Eye (tissue), 1 donor: ENCODE measurements at regions not wholly inside any gene's neighbourhood (a gene's known extent, or its start where the extent isn't known, plus 50 kb on each side); places are given as distances from the start of the nearest gene placed in this dataset.

Source experiments
- DNase-seq: peaks from one replicate; pipeline ENCODE4 v3.0.0-alpha.2; 2015

DNA sequence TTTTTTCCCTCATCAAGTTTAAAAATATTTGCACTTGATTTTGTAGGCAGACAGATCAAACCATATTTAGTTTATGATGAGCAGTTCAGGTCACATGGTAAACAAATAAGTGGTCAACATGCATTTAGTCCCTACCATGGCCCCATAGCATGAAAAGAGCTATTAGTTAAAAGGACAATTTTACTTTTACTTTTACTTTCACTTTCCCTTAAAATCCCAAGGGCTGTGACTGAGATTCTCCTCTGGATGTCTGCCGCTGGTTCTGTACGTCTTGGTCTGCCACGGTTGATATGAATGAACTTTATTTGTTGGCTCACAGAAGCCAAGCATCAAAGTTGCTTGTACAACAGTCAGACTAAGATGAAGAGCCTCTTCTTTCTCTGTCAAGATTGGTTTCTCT is 626.2 kb upstream of the CDH7 start:
- DNase-seq, result no peak

DNA sequence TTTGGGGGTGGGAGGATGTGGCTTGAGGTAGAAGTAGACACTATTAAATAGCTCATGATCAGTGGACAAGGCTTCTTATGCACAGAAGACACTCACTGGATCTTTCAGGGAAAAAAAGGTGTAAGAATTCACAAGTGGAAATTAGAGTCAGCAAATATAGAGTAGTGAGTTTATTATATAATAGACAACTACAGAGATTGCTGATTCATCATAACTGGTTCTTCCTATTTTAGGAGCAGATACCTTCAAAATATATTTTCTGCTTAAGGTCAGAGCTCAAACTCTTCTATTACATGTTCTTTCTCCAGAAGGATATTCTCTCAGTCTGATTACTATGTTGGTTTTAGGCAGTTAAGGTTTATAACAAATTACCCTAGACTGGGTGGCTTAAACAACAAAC is 646.9 kb upstream of the CDH7 start:
- no peak for DNase-seq

DNA sequence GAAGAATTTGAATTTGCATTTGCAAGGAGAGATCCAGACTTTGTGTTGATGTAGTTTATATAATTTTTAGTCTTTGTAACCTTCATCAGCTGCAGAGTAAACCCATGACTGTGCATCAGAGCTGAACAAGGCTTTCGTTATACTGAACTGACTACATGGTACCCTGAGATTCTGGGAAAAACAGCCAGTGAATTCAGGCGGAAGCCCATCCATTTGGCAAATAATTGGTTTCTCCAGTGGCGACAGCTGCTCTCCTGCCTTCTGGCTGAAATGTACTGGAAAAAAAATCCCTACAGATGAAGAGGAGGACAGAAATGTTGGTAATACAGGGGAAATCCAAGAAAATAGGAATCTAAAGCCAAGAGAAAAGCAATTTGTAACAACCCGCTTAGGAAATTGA is 657.5 kb upstream of the CDH7 start:
- peak; percentile 85 for DNase-seq

DNA sequence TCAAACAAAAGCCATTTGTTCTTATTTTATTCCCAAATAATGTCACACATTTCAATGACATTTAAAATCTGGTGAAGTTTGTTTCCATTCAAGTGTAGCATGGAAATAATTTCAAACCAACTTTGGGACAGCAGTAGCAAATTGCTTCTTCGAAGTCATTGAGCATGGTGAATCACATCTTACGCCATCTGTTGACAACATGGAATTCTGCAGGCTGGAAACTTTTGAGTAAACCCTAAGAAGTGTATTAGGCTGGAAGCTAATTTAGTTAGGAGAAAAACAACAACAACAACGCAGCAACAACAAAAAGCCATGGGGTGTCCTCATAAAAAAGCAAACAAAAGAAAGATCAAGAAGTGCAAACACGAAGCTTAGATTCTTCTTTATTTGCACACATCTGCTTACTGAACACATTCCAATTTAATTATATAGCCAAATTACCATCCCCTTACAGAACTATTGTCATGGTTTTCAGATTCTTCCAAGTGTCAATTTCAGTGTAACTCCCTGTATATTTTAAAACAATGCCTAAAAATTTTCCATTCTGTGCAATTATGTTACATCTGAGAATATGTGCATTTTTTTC is 659.0 kb upstream of the CDH7 start:
- DNase-seq, result peak; percentile 48

DNA sequence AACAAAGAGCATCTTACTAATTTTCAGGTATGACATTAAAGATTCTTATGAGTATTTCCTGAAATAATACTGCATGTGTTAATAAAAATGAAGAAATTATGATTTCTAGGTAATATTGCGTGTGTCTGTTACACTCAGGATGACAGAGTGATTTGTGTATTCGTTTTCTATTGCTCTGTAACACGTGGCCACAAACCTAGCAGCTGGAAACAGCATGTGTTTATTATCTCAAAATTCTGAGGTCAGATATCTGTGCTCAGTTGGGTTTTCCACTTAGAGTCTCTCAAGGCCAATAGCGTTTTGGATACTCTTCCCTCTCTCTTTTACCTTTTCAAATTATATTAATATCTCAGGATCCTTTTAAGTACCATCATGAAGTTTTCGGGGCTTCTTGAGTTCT is 667.9 kb upstream of the CDH7 start:
- no peak for DNase-seq

DNA sequence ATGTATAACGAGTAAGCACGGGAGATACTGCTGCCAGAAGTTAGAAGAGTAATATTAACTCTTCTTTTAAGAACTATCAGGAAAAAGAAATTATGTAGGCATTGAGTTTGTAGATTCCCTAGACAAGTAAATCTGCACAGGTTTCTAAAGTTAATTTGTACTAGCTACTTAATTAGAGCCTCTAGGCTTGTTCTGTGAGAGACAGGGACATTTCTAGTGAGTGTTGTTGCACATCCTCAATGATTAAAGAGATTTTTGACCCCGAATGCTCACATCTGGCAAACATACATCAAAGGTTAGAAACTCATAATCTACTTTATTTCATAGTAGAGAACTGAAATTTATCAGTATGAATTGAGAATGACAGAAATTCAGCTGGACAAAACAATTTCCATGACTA is 669.0 kb upstream of the CDH7 start:
- DNase-seq, result no peak

DNA sequence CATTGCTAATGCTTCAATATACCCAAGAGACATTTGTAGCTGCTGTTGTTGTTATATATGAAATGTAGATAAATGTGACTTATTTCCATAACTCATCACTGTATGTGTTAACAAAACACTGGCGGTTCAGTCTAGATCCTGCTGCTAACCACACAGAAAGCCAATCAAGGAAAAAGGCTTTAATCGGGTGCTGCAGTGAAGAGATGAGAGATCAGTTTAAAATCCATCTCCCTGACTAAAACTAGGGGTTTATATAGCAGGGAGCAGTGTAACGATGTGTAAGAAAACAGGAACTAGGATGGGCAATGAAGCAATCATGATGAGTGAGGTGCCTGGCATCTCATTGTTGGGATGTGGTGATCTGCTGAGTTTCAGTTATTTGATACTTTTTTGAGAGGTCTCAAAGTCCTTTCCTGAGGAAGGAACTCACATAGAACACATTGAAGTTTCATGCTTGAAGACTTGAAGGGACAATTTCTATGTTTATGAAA is 677.7 kb upstream of the CDH7 start:
- DNase-seq, result no peak

DNA sequence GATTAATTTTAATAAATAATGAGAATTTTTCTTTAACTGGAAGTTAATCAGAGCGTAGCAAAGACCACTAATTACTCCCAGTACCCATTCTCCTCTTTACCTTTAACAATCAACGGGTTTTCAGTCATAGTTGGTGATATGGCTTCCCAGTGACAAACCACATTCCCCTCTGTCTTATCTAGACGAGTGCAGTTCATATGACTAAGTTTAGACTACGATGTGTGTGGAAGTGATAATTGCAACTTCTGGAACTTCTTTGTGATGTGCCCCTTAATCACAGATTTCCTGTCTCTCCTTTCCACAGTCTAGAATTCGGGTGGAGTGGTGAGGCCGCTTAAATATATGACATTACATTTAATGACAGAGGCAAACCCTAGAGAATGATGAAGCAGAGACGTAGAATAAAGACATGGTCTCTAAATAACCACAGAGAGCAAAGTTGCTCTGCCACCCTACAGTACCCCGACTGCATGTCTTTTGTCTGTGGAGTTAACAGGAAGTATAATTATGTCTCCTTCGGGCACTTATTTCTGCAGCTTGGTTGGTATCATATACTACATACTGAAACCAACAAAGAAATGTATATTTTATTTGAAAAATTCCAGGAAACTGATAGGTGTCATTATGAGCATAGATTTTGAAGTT is 693.3 kb upstream of the CDH7 start:
- DNase-seq, result no peak

DNA sequence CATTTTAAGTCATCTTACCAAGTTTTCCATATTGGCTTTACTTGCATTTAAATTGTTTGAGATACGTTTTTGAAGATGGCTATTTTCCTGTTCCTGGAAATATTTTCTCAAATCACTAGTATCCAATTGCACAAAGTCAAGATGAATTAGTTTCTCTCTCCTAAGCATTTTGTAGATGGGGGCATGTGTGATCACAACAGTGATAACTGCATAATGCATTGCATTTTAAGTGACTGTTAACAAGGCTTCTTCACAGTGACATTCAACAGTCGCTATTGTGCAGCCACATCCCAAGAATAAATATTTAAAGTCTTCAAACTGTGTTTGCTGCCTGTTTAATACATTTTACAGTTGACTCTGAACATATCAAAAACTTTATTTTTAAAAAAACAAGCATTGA is 694.2 kb upstream of the CDH7 start:
- no peak for DNase-seq

DNA sequence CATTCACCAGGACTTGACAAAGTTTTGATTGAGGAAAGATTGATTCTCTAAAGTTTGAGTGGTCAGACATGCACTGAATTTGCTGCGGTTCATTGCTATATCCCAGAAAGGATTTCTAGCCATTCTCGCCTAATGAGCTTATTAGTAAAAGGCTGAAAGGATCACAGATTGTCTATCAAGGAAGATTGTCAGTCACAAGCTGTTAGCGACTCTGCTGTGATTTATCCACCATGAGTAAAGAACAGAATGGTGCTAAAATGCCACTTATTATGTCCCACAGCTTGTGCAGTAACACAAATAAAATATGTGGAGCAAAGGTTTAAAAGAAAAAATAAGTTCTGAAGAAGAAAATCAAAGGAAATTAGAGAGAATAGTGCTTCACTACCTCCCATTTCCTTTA is 701.2 kb upstream of the CDH7 start:
- peak; percentile 76 for DNase-seq

DNA sequence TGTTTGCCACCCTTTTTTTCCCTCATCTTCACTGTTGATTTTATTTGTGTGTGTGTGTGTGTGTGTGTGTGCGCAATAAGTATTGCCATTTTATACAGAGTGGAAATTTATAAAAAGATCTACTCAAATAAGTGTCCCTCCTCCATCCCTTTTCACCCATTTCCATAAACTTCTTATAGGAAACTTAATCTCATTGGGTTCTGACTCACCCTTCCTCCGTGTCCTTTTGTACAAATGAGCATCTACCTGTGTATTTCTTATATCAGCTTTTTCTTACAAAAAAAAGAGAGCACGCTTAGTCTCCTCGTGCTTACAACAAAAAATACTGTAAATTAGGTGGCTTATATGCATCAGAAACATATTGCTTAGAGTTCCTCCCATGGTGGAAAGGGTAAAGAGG is 711.2 kb upstream of the CDH7 start:
- no peak for DNase-seq

DNA sequence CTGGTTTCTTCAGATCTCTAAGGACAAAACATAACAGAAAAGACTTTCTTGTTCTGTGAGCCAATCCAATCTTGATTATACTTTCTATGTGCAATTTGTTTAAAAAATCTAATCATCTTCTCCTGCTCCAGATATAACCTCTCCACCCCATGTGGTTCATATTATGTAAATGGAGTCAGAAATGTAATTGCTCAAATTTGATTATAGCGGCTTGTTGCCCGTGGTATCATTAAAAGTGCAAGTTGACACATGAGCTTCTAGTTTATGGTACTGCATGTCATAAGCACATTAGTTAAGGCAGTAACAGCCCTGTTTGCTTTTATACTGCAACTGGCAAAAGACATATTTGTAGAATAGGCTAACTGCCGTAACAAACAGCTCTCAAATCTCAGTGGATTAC is 715.1 kb upstream of the CDH7 start:
- DNase-seq, result peak; percentile 22

DNA sequence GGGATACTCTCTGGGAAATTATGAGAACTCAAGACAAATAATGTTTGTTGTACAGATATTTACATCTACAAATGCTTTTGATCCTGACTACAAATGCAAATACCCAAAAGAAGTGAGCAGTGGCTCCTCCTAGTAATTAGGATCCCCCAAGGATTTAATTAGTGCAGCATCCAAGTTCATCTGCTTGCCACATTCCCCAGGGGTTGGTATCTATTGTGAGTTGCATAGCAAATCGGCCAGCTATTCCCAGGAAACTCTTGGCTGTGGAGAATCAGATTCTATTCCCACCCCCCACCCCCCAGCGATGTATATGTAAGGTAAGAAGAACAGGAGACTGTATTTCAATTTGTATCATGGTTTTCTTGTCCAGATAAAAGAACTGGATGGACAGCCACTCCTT is 725.1 kb upstream of the CDH7 start:
- DNase-seq, result no peak

DNA sequence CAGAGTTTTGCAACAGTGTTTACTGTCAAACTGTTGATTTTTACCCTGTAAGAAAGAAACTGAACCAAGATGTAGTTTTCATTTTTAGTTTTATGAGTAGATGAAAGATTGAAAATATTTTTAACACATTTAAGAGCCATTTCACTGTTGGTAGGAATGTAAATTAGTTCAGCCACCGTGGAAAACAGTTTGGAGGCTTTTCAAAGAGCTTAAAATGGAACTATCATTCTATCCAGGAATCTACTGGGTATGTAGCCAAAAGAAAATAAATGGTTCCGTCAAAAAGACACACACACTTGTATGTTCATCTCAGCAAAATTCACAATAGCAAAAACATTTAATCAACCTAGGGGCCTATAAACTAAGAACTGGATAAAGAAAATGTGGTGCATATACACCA is 729.8 kb upstream of the CDH7 start:
- no peak for DNase-seq

DNA sequence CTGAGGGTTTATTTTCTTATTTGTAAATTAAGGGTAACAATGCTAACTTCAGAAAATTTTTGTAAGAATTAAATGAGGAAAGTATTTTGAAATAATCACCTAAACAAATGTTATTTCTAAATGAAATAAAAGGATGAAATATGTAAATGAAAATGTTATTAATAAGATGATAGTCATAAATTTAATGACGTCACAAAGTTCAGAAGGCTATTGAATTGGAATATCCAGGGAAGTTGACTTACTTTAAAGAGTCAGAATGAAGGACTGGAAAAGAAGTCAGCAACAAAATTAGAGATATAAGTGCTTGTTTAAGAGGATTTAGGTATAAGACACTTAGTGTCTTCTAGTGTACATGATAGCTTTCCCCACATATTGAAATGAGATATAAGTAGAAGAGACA is 732.6 kb upstream of the CDH7 start:
- DNase-seq, result no peak

DNA sequence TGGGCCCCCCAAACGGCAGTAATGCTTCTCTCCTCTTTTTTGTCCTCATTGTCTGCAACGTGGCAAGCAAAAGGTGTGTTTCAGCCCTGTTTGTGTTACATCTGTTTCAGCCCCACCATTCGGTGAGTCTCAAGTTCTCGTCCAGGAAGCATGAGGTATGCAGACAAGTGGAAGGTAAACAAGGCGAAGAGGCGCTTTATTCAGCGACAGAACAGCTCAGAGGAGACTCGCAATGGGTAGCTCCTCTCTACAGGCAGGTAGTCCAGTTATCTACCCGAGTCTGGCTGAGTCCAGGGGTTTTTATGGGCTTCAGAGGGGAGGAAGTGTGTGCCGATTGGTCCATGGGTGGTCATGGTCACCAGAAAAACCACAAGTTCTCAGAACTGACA is 733.4 kb upstream of the CDH7 start:
- no peak for DNase-seq

DNA sequence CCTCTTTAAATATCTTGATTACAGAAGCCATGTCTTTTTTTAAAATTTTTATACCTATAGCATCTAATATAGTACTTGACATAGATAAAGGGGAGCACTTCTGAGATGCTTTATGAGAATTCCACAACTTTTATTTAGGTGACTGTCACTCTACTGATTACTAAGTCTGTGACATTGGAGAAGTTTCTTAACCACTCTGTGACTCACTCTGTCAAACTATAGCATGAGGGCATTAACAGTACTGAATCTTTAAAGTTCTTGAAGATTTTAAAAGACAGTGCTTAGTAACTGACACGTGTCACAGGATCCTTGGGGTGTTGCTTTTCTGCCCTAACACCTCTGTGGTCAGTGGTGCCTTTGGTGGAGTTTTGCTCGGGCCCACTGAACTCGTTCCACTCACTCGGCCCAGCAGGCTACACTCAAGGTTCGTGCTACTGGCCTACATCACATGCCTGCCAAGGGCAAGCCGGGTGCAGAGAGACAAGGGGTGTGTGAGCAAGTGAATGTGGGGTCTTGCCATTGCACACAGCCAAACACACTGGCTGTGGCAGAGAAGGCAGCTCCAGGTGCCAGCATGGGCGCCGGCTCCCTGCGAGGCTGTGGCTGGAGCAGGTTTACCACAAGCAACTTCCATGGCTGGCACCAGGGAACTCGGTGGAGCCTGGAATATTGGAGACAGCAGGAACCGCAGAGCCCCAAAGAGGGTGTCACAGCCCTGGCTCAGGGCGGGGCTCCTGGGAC is 734.0 kb upstream of the CDH7 start:
- no peak for DNase-seq

DNA sequence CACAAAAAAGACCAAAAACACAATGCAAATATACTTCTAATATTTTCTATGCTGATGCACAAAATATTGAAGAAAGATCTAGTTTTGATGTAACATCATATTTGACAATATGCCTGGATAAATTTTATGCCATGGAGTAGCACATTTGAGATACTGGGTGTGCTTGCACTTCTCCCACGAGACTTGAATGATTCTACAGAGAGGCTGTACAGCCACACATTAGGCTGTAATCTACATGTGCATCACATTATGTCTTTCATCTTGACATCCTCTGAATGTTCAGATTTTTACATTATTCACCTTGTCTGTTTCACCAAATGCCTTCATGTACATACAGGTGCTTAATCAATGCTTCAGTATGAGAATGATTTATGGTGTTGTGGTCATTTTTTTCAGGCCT is 756.4 kb upstream of the CDH7 start:
- no peak for DNase-seq

DNA sequence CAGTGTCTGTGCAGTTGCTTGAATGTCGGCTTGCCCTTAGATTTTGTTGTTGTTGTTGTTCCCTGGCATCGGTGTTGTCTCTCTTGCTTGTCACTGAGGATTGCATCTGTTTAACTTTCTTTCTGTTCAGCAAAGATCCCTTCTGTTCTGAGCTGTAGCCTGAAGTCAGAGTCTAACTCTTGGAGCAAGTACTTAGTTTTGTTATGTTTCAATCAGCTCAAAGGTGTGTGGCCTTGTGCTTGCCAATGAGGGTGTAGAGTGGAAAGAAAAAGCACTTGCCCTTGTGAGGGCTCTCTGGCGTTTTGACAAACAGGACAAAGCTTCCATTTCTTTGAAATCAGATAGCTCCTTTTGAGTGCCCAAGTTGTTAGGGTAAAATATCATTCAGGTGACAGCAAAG is 757.1 kb upstream of the CDH7 start:
- no peak for DNase-seq

DNA sequence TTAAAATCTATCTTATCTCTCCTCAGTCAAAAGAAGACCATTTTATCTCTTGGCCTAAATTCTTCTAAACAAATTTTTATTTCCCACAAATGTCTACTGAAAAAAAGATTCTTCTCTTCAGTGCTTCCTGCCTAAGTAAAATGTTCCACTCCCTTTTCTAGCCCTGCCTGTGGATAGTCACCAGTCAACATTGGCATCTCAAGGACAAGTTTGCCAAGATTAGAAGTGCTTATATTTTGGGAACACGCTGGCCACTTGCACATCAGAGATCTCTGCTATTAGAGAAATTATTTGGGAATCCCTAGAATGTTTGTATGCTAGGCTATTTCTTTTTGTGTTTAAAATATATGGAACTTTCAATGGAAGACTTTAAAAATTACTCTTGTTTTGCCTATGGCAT is 758.2 kb upstream of the CDH7 start:
- no peak for DNase-seq

DNA sequence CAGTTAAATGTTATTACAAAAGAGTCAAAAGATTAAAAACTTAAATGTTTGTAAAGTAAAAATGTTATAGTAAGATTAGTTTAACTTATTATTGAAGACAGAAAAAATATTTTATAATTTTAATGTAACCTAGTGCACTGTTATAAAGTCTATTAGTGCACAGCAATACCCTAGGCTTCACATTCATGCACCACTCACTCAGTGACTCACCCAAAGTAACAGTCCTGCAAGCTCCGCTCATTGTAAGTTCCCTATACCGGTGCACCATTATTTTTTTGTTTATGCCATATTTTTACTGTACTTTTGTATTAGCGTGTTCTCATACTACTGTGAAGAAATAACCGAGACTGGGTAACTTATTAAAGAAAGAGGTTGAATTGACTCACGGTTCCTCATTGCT is 759.7 kb upstream of the CDH7 start:
- no peak for DNase-seq

DNA sequence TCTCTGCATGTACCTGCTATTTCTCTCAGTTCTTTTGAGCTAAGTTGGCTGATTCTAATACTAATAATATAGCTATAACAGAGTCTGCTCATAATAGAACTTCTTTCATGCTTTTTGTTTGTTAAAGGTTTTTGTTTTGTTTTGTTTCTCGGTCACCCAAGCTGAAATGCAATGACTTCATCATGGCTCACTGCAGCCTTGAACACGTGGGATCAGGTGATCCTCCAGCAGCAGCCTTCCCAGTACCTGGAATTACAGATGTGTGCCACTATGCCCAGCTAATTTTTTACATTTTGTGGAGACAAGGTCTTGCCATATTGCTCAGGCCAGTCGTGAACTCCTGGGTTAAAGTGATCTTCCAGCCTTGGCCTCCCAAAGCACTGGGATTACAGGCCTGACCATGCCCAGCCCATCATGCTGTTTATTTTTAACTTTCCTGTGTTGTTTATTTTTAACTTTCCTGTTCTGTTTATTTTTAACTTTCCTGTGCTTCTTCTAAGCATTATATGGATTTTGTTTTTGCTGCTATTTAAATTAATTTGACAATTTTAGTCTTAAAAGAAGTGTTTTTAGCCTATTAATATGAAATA is 763.8 kb upstream of the CDH7 start:
- no peak for DNase-seq

DNA sequence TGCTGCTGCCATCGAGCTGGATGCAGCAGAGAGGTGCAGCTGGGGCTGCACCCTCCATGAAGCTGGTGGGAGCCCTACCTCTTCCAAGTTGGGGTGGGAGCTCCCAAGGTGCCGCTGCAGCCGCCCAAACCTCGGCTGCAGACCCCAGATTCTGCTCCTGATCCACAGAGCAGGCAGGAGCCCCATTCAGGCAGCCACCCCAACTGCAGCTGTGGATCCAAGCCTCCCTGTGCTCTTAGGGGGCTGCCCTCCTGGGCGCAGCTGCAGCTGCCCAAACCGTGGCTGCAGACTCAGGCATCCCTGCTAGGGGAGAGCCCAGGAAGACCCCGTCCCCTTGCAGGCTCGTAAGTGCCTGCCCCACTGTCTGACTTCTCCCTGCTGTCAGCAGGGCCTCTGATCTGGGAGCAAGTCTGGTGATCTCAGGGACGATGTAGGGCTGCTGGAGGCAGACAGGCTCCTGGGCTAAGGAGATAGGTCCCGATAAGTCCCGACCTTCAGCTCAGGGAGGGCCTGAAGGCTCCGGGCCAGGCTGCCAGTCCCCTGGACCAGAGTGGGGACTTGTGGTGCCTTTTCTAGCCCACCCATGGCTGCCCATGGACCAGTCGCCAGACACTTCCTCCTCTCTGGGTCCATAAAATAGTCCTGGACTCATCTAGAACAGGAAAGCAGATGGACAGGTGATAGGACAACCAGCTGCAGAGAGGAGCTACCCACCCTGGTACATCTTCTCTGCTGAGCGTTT is 767.1 kb upstream of the CDH7 start:
- DNase-seq, result no peak
